Neural progenitor cell (in vitro differentiated cells): ENCODE measurements at regions not wholly inside any gene's neighbourhood (a gene's known extent, or its start where the extent isn't known, plus 50 kb on each side); places are given as distances from the start of the nearest gene placed in this dataset.
A peak's percentile ranks its signal among the peaks of the same experiment; 100 is the strongest.

Source experiments
- CTCF ChIP-seq: fragments of 200-600 bp; sonication (generic); IDR thresholded peaks from 2 replicates; pipeline ENCODE4 v1.5.1; 2017; ENCODE audit warnings: antibody characterized with exemption, mild to moderate bottlenecking
- EZH2 ChIP-seq: fragments of 200-600 bp; sonication (generic); IDR thresholded peaks from 2 replicates; pipeline ENCODE4 v1.6.1; 2017; ENCODE audit warnings: antibody characterized with exemption, mild to moderate bottlenecking, moderate library complexity
- EZH2phosphoT487 ChIP-seq: fragments of 200-600 bp; sonication (generic); IDR thresholded peaks from 2 replicates; pipeline ENCODE4 v1.6.1; 2017; ENCODE audit warnings: antibody characterized with exemption

- TF ChIP-seq CTCF (peak; percentile 61), EZH2 (no peak), EZH2phosphoT487 (no peak)
Observed at GRCh38 chr6:10256113-10256690, 158.7 kb downstream of the TFAP2A start.
